Cardiac muscle cell (in vitro differentiated cells and primary cell): ENCODE measurements at regions not wholly inside any gene's neighbourhood (a gene's known extent, or its start where the extent isn't known, plus 50 kb on each side); places are given as distances from the start of the nearest gene placed in this dataset.
A peak's percentile ranks its signal among the peaks of the same experiment; 100 is the strongest.

Experiments used
- DNase-seq, 2 donors: peaks; one replicate each; pipeline versions ENCODE4 v3.0.0 to v3.0.0-alpha.2; 2010 to 2017; ENCODE audit warnings: low read depth in 1 of 2, low spot score in 1 of 2
- H3K27ac ChIP-seq: fragments of 200-600 bp; sonication (generic); 2 replicates; pipeline ENCODE4 v1.5.1; 2016
- H3K27me3 ChIP-seq: fragments of 200-600 bp; sonication (generic); 2 replicates; pipeline ENCODE4 v1.6.0; 2016; ENCODE audit warnings: control low read depth
- H3K36me3 ChIP-seq: fragments of 200-600 bp; sonication (generic); 2 replicates; pipeline ENCODE4 v1.5.1; 2016; ENCODE audit warnings: control low read depth
- H3K4me1 ChIP-seq: fragments of 200-600 bp; sonication (generic); 2 replicates; pipeline ENCODE4 v1.8.1; 2017; ENCODE audit warnings: low read depth, mild to moderate bottlenecking, mixed run types
- H3K4me3 ChIP-seq: fragments of 200-600 bp; sonication (generic); 2 replicates; pipeline ENCODE4 v1.5.1; 2016; ENCODE audit warnings: mild to moderate bottlenecking
- H3K9me3 ChIP-seq: fragments of 200-600 bp; sonication (generic); 2 replicates; pipeline ENCODE4 v1.5.1; 2017; ENCODE audit warnings: low read depth, mild to moderate bottlenecking, control low read depth
- TF ChIP-seq, protein P1 (sequence below): IDR thresholded peaks from 2 replicates; pipeline ENCODE4 v1.5.1; 2012; ENCODE audit warnings: low read depth, mild to moderate bottlenecking, low read length

DNA sequence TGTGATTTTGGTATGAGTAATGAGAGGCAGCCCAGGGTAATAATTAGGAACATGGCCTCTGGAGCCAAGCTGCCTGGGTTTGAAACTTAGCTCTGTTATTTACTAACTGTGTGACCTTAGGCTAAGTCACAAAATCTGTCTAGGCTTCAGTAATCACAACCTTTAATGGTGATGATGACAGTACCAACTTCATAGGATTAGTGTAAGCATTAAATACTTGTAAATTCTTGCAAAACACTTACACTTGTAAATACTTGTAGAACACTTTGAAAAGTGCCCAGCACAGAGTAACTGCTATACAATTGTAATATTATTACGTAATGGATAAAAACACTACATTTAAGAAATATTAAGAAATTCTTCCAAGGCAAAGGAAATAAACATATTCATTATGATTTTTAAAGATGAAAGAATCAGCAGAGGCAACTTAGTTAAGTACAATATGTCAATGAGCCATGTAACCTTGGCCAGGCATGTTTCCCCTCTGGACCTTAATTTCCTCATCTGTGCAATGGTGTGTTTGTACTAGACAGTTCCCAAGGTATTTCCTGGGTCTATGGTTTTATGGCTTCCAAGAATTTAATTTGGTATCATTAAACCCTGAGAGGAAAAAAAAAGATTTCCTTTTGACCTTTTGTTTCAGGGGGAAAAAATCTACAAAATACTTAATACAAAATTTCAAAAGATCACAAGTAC lies 628.5 kb upstream of the KLHL1 start:
- H3K4me3 ChIP-seq, result no peak overlapping the region
- no peak for DNase-seq
- no peaks in the 10 kb centered on the region for H3K36me3 ChIP-seq
- TF ChIP-seq, protein P1, sequence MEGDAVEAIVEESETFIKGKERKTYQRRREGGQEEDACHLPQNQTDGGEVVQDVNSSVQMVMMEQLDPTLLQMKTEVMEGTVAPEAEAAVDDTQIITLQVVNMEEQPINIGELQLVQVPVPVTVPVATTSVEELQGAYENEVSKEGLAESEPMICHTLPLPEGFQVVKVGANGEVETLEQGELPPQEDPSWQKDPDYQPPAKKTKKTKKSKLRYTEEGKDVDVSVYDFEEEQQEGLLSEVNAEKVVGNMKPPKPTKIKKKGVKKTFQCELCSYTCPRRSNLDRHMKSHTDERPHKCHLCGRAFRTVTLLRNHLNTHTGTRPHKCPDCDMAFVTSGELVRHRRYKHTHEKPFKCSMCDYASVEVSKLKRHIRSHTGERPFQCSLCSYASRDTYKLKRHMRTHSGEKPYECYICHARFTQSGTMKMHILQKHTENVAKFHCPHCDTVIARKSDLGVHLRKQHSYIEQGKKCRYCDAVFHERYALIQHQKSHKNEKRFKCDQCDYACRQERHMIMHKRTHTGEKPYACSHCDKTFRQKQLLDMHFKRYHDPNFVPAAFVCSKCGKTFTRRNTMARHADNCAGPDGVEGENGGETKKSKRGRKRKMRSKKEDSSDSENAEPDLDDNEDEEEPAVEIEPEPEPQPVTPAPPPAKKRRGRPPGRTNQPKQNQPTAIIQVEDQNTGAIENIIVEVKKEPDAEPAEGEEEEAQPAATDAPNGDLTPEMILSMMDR, result no peak
- no peaks in the 10 kb centered on the region for H3K9me3 ChIP-seq
- no peaks in the 10 kb centered on the region for H3K27me3 ChIP-seq
- no peak overlapping the region for H3K27ac ChIP-seq
- no peaks in the 10 kb centered on the region for H3K4me1 ChIP-seq

DNA sequence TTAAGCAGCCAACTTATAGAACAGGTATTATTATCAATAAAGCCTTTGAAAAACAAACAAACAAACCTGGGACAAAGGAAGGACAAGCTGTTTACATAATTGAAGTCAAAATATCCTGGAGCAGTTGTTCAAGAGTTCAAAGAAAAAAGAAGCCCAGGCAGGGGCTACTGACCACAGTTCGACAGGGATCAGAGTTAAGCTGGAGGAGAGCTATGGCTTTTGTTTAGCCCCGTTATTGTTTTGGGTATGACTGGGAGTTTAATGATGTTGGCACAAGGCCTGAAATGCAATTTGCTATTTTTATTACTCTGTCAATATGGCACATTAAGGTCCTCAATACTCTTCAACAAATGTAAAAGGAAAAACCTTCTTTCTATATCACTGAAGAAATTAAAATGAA lies 624.4 kb upstream of the KLHL1 start:
- Histone ChIP-seq H3K4me1 (no peaks in the 10 kb centered on the region), H3K4me3 (no peak overlapping the region), H3K27ac (no peak overlapping the region), H3K27me3 (no peaks in the 10 kb centered on the region), H3K36me3 (no peaks in the 10 kb centered on the region), H3K9me3 (no peaks in the 10 kb centered on the region)
- DNase-seq, result no peak
- TF ChIP-seq, protein P1, result no peak

DNA sequence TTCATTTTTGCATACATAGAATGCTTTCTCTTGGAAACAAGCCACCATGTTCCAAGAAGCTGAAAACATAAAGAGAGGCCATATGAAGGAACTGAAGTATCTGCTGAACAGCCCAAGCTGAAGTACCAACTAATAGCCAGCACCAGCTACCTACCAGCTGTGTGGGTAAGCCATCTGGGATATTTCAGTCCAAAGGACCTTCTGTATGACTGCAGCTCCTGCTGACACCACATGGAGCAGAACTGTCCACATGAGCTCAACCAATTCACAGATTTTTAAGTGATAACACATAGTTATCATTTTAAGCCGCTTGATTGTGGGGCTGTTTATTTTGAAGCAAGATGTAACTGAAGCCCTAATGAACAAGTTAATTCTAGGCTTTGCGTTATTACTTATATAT lies 621.1 kb upstream of the KLHL1 start:
- no peak overlapping the region for H3K4me3 ChIP-seq
- no peak for DNase-seq
- TF ChIP-seq, protein P1, result no peak
- H3K36me3 ChIP-seq, result no peaks in the 10 kb centered on the region
- H3K27me3 ChIP-seq, result no peaks in the 10 kb centered on the region
- H3K9me3 ChIP-seq, result no peaks in the 10 kb centered on the region
- no peak overlapping the region for H3K27ac ChIP-seq
- no peaks in the 10 kb centered on the region for H3K4me1 ChIP-seq

DNA sequence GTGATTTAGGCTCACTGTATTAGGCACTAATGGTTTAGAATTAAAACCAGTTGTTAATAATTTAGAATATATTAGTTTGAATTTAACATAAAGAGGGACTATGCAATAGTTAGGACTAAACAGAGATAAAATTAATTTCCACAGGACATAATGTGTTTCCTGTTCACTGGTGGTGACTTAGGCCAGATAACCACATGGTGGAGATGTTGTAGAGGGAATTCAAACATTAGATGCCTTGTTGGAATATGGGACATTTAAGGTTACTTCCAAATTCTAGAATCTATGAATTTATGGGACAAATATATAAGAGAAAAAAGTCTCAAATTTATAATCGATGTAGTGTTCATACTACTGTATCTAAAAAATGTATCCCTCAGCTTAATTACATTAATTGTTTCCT lies 615.5 kb upstream of the KLHL1 start:
- TF ChIP-seq, protein P1, result no peak
- Histone ChIP-seq H3K4me3 (no peak overlapping the region), H3K9me3 (no peaks in the 10 kb centered on the region), H3K27ac (no peak overlapping the region), H3K4me1 (no peaks in the 10 kb centered on the region), H3K36me3 (no peaks in the 10 kb centered on the region), H3K27me3 (no peaks in the 10 kb centered on the region)
- peak in 1 of 2 donors; percentile 8 for DNase-seq

DNA sequence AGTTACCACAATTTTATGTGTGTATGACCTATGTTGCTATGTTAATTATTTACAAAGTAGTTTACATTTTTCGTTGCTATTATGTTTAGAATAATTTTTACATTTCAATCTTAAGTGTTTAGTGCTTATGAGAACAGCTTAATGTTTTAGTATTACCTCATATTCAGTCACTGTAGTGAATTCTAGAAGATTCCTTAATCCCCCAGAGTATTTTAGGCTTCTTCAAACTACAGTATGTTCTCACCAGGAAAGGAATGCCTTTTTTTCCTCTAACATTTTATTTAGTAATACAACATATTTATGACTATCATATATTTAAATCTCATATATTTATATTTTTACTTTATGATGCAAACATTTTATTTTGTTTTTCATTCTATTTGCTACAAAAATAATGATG lies 612.1 kb upstream of the KLHL1 start:
- H3K4me3 ChIP-seq, result no peak overlapping the region

More for the DNA sequence above, 612.1 kb upstream of the KLHL1 start:
- TF ChIP-seq, protein P1, result no peak
- no peaks in the 10 kb centered on the region for H3K36me3 ChIP-seq
- H3K4me1 ChIP-seq, result no peaks in the 10 kb centered on the region
- H3K27ac ChIP-seq, result no peak overlapping the region
- no peak for DNase-seq
- no peaks in the 10 kb centered on the region for H3K27me3 ChIP-seq
- H3K9me3 ChIP-seq, result no peaks in the 10 kb centered on the region
